COLO668 (cell line): ENCODE measurements at regions not wholly inside any gene's neighbourhood (a gene's known extent, or its start where the extent isn't known, plus 50 kb on each side); places are given as distances from the start of the nearest gene placed in this dataset.

Experiments
- DNase-seq: peaks from one replicate; lab custom pipeline; 2025; ENCODE audit not compliant: unreplicated experiment; lab: John Stamatoyannopoulos, UW

- DNase-seq, result no peak
These were observed 56.5 kb upstream of the ANO4 start for GRCh38 chr12:100738086-100738485.

- DNase-seq, result peak; percentile 21
These were observed 53.4 kb upstream of the ANO4 start for GRCh38 chr12:100741084-100741711.

- DNase-seq, result no peak
These were observed 51.5 kb upstream of the ANO4 start for GRCh38 chr12:100743060-100743459.
